ENCODE measurements at regions not wholly inside any gene's neighbourhood (a gene's known extent, or its start where the extent isn't known, plus 50 kb on each side); places are given as distances from the start of the nearest gene placed in this dataset.

DNA sequence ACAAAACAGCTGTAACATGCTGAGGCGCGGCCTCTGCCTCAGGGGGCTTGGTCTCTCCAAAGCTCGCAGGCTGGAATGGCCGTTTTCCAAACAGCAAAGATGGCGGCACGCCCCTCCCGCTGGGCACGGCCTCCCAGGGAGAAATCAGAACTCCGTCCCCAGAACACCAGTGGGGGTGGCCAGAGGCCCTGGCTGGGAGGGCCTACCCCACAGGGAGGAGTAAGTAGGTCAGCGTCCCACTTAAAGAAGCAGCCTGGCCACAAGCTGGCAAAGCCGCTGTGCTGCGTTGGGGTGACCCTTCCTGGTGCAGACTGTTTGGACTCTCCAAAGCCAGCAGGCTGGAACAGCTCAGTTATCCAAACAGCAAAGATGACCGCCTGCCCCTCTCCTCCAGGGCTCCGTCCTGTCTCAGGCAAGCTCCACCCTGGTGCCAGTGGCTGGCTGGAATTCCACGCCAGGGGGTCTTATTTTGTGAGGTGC is 862.8 kb downstream of the TRIML1 start:
- TF ChIP-seq YY1 (IDR thresholded peaks at IDR 0.05; ENCODE audit: extremely low read depth, insufficient replicate concordance, low read depth, low read length), result no peak
- TF ChIP-seq, protein P1, sequence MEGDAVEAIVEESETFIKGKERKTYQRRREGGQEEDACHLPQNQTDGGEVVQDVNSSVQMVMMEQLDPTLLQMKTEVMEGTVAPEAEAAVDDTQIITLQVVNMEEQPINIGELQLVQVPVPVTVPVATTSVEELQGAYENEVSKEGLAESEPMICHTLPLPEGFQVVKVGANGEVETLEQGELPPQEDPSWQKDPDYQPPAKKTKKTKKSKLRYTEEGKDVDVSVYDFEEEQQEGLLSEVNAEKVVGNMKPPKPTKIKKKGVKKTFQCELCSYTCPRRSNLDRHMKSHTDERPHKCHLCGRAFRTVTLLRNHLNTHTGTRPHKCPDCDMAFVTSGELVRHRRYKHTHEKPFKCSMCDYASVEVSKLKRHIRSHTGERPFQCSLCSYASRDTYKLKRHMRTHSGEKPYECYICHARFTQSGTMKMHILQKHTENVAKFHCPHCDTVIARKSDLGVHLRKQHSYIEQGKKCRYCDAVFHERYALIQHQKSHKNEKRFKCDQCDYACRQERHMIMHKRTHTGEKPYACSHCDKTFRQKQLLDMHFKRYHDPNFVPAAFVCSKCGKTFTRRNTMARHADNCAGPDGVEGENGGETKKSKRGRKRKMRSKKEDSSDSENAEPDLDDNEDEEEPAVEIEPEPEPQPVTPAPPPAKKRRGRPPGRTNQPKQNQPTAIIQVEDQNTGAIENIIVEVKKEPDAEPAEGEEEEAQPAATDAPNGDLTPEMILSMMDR (IDR thresholded peaks at IDR 0.05 in 2 of 3, conservative IDR thresholded peaks at IDR 0.05 in 1 of 3; ENCODE audit: borderline replicate concordance in 1 of 3, insufficient read depth in 1 of 3, low read depth in 2 of 3, low read length in 2 of 3), result no peak
- TF ChIP-seq EZH2phosphoT487 (IDR thresholded peaks at IDR 0.05; ENCODE audit: borderline replicate concordance), result no peak
- no peak for TF ChIP-seq SP1 (IDR thresholded peaks at IDR 0.05; ENCODE audit: low read depth)
- no peak for TF ChIP-seq EZH2 (IDR thresholded peaks at IDR 0.05)
- TF ChIP-seq CEBPB (IDR thresholded peaks at IDR 0.05; ENCODE audit: low read depth), result no peak
- TF ChIP-seq POLR2A (IDR thresholded peaks at IDR 0.05; ENCODE audit: borderline replicate concordance, extremely low read depth, insufficient read depth, insufficient read length), result no peak
- no peak for TF ChIP-seq ZNF274 (IDR thresholded peaks at IDR 0.05; ENCODE audit: low read depth, low read length)
